ENCODE measurements at regions not wholly inside any gene's neighbourhood (a gene's known extent, or its start where the extent isn't known, plus 50 kb on each side); places are given as distances from the start of the nearest gene placed in this dataset.

DNA sequence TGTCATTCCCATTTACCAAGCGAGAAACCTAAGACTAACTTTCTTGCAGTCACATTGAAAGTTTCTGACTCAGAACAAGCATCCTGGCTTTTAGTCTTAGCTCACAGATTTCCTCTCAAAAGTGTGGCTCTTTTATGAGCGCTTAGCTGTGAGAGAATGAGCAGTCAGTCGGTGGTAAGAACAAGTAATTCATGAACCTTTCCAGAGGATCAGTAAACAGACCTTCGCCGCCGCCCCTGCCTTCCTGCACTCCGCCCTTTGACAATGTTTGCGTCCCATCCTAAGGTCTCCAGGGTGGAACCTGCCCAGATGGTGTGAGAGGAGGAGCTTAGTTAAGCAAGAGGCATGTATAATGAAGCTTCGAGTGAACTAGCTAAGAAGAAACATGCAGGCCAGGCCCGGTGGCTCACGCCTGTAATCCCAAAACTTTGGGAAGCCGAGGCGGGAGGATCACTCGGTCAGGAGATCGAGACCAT lies 142.4 kb downstream of the GLUL start (continued):
- TF ChIP-seq, protein P1, sequence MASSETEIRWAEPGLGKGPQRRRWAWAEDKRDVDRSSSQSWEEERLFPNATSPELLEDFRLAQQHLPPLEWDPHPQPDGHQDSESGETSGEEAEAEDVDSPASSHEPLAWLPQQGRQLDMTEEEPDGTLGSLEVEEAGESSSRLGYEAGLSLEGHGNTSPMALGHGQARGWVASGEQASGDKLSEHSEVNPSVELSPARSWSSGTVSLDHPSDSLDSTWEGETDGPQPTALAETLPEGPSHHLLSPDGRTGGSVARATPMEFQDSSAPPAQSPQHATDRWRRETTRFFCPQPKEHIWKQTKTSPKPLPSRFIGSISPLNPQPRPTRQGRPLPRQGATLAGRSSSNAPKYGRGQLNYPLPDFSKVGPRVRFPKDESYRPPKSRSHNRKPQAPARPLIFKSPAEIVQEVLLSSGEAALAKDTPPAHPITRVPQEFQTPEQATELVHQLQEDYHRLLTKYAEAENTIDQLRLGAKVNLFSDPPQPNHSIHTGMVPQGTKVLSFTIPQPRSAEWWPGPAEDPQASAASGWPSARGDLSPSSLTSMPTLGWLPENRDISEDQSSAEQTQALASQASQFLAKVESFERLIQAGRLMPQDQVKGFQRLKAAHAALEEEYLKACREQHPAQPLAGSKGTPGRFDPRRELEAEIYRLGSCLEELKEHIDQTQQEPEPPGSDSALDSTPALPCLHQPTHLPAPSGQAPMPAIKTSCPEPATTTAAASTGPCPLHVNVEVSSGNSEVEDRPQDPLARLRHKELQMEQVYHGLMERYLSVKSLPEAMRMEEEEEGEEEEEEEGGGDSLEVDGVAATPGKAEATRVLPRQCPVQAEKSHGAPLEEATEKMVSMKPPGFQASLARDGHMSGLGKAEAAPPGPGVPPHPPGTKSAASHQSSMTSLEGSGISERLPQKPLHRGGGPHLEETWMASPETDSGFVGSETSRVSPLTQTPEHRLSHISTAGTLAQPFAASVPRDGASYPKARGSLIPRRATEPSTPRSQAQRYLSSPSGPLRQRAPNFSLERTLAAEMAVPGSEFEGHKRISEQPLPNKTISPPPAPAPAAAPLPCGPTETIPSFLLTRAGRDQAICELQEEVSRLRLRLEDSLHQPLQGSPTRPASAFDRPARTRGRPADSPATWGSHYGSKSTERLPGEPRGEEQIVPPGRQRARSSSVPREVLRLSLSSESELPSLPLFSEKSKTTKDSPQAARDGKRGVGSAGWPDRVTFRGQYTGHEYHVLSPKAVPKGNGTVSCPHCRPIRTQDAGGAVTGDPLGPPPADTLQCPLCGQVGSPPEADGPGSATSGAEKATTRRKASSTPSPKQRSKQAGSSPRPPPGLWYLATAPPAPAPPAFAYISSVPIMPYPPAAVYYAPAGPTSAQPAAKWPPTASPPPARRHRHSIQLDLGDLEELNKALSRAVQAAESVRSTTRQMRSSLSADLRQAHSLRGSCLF (CRISPR knock-in tag; IDR thresholded peaks at IDR 0.05; ENCODE audit: borderline replicate concordance), result no peak
- peak; percentile 25; the same call in 1 of the 2 replicates for TF ChIP-seq ELF3 (CRISPR knock-in tag; IDR thresholded peaks at IDR 0.05)
- peak; percentile 85 for TF ChIP-seq ZNF430 (CRISPR knock-in tag; IDR thresholded peaks at IDR 0.05)
- TF ChIP-seq ARNTL (CRISPR knock-in tag; IDR thresholded peaks at IDR 0.05), result peak; percentile 66
- no peak for TF ChIP-seq ZNF75D (CRISPR knock-in tag; IDR thresholded peaks at IDR 0.05; ENCODE audit: borderline replicate concordance)
- no peak for TF ChIP-seq POLR2G (IDR thresholded peaks at IDR 0.05; ENCODE audit: low read depth, low read length)
- TF ChIP-seq, protein P2, sequence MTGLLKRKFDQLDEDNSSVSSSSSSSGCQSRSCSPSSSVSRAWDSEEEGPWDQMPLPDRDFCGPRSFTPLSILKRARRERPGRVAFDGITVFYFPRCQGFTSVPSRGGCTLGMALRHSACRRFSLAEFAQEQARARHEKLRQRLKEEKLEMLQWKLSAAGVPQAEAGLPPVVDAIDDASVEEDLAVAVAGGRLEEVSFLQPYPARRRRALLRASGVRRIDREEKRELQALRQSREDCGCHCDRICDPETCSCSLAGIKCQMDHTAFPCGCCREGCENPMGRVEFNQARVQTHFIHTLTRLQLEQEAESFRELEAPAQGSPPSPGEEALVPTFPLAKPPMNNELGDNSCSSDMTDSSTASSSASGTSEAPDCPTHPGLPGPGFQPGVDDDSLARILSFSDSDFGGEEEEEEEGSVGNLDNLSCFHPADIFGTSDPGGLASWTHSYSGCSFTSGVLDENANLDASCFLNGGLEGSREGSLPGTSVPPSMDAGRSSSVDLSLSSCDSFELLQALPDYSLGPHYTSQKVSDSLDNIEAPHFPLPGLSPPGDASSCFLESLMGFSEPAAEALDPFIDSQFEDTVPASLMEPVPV (CRISPR knock-in tag; IDR thresholded peaks at IDR 0.05), result 0 out of 2 replicates have a peak, but pooled peaks have one; percentile 42
- TF ChIP-seq TCF12 (IDR thresholded peaks at IDR 0.05), result no peak
- TF ChIP-seq TCF12 (CRISPR knock-in tag; IDR thresholded peaks at IDR 0.05), result no peak; the same call in 1 of the 2 replicates
- TF ChIP-seq ZNF670 (CRISPR knock-in tag; IDR thresholded peaks at IDR 0.05; ENCODE audit: borderline replicate concordance), result 0 out of 2 replicates have a peak, but pooled peaks have one; percentile 45
- TF ChIP-seq ZNF83 (CRISPR knock-in tag; IDR thresholded peaks at IDR 0.05; ENCODE audit: borderline replicate concordance), result no peak
- no peak for TF ChIP-seq ZBTB38 (CRISPR knock-in tag; IDR thresholded peaks at IDR 0.05)
- TF ChIP-seq KLF6 (CRISPR knock-in tag; IDR thresholded peaks at IDR 0.05), result 0 out of 2 replicates have a peak, but pooled peaks have one; percentile 49
- TF ChIP-seq, protein P3, sequence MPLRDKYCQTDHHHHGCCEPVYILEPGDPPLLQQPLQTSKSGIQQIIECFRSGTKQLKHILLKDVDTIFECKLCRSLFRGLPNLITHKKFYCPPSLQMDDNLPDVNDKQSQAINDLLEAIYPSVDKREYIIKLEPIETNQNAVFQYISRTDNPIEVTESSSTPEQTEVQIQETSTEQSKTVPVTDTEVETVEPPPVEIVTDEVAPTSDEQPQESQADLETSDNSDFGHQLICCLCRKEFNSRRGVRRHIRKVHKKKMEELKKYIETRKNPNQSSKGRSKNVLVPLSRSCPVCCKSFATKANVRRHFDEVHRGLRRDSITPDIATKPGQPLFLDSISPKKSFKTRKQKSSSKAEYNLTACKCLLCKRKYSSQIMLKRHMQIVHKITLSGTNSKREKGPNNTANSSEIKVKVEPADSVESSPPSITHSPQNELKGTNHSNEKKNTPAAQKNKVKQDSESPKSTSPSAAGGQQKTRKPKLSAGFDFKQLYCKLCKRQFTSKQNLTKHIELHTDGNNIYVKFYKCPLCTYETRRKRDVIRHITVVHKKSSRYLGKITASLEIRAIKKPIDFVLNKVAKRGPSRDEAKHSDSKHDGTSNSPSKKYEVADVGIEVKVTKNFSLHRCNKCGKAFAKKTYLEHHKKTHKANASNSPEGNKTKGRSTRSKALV (CRISPR knock-in tag; IDR thresholded peaks at IDR 0.05), result no peak
- TF ChIP-seq ZBTB7A (CRISPR knock-in tag; IDR thresholded peaks at IDR 0.05), result no peak
- TF ChIP-seq BCL6 (CRISPR knock-in tag; IDR thresholded peaks at IDR 0.05), result peak; percentile 16; the same call in 1 of the 2 replicates
- TF ChIP-seq ZSCAN31 (CRISPR knock-in tag; IDR thresholded peaks at IDR 0.05; ENCODE audit: low read depth), result 0 out of 2 replicates have a peak, but pooled peaks have one; percentile 28
- no peak for TF ChIP-seq CENPT (CRISPR knock-in tag; IDR thresholded peaks at IDR 0.05; ENCODE audit: low read depth)
- TF ChIP-seq, protein P4, sequence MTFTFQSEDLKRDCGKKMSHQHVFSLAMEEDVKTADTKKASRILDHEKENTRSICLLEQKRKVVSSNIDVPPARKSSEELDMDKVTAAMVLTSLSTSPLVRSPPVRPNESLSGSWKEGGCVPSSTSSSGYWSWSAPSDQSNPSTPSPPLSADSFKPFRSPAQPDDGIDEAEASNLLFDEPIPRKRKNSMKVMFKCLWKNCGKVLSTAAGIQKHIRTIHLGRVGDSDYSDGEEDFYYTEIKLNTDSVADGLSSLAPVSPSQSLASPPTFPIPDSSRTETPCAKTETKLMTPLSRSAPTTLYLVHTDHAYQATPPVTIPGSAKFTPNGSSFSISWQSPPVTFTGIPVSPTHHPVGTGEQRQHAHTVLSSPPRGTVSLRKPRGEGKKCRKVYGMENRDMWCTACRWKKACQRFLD (CRISPR knock-in tag; IDR thresholded peaks at IDR 0.05; ENCODE audit: borderline replicate concordance), result 0 out of 2 replicates have a peak, but pooled peaks have one; percentile 35
- TF ChIP-seq REPIN1 (CRISPR knock-in tag; IDR thresholded peaks at IDR 0.05; ENCODE audit: borderline replicate concordance, low read depth), result peak; percentile 48; the same call in 1 of the 2 replicates
- peak; percentile 83 for TF ChIP-seq MED1 (CRISPR knock-in tag; IDR thresholded peaks at IDR 0.05)
